ENCODE measurements at regions not wholly inside any gene's neighbourhood (a gene's known extent, or its start where the extent isn't known, plus 50 kb on each side); places are given as distances from the start of the nearest gene placed in this dataset.
"Not testable (repeated sequence)": the region's sequence is repeated elsewhere in the genome, so short reads cannot be mapped to it uniquely, and the experiment has no call there.

DNA sequence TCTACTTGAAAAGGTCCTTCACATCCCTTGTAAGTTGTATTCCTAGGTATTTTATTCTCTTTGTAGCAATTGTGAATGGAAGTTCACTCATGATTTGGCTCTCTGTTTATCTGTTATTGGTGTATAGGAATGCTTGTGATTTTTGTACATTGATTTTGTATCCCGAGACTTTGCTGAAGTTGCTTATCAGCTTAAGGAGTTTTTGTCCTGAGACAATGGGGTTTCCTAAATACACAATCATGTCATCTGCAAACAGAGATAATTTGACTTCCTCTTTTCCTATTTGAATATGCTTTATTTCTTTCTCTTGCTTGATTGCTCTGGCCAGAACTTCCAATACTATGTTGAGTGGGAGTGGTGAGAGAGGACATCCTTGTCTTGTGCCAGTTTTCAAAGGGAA is 69.8 kb upstream of the MYRIP start:
- not testable (repeated sequence) for DNase-seq (ENCODE audit: low read depth in 4 of 4, low spot score in 2 of 4)

DNA sequence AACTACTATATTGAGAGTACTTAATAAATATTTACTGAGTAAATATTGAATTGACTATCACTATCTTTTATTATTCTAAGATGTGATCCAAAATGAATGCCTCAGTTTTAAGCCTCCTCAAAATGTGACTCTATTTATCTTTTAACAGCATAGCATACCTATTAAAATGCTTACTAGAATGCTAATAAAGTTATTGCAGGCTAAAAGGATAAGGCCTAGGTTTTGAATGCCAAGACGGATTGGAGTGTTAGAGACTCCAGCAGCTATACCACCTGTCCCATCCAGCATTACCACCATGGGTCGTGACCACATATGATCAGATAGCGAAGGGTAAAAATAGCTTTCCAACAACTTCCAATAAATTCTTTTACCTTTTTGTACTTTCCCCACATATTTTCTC is 64.7 kb upstream of the MYRIP start:
- DNase-seq (ENCODE audit: low read depth in 4 of 4, low spot score in 2 of 4) = no peak

DNA sequence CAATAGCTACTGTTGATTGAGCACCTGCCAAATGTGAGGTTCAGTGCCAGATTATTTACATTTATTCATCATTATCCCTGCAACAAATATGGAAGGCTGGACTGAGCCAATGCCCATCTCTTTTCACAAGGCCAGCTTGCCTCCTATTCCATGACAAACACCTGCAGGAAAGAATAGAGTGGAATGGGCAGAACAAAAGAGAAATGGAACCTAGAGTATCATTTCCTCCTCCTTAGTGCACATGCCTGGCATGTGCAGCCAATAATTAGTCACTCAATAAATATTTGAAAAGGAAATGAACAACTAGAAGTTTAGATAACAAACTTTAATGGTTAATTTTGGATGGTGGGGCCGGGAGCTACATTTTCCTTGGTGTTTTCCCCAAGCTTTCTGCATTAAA is 61.4 kb upstream of the MYRIP start:
- no peak for DNase-seq (ENCODE audit: low read depth in 4 of 4, low spot score in 2 of 4)

DNA sequence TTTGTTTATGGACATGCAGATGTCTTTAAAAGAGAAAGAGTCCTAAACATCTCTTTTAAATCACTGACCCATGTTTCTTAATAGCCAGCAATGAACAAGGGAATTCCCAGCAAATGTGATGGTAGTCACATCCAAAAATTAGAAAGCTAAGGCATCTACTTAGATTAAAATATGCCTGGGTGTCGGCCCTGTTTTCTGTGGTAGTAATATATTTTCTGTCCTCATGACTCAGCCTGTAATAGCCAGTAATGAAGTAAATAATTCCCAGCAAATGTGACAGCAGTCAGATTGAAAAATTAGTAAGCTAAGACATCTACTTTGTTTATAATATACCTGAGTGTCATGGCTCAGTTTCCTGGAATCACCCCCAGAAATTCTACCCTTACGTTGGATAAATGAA is 60.6 kb upstream of the MYRIP start:
- no peak for DNase-seq (ENCODE audit: low read depth in 4 of 4, low spot score in 2 of 4)

DNA sequence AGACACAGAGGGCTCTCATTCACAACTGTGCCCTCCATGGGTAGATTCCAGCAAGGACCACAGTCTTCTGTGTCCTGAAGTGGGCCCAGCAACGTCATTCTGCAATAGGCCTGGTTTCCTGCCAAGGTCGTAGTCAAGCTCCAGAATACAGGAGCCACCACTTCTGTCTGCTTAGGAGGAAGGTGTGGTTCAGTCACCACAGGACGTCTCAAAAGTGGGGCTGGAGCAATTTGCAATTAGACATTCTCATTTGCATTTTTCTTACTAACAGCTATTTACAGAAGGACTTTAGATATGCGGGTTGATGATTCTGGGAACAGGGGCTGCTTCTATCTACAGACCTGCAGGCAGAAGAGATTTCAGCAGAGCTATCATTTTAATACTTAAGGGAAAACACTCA is 58.7 kb upstream of the MYRIP start:
- DNase-seq (ENCODE audit: low read depth in 4 of 4, low spot score in 2 of 4) = no peak

DNA sequence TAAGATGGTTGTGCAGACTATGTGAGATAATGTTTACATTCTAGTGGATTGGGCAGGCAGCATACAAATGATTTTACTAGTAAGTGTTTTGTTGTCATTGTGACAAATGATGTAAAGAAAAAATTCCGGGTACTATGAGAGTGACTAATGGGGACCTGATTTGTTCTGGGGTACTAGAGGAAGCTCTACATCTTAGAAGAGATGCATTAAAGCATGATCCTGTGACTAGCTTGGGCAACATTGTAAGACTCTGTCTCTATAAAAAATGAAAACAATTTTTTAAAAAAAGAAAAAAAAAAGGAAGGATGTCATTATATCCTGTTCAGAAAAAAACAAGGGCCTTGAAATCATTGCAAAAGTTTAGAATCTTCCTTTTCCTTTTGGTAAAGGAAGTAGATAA is 58.1 kb upstream of the MYRIP start:
- no peak for DNase-seq (ENCODE audit: low read depth in 4 of 4, low spot score in 2 of 4)

DNA sequence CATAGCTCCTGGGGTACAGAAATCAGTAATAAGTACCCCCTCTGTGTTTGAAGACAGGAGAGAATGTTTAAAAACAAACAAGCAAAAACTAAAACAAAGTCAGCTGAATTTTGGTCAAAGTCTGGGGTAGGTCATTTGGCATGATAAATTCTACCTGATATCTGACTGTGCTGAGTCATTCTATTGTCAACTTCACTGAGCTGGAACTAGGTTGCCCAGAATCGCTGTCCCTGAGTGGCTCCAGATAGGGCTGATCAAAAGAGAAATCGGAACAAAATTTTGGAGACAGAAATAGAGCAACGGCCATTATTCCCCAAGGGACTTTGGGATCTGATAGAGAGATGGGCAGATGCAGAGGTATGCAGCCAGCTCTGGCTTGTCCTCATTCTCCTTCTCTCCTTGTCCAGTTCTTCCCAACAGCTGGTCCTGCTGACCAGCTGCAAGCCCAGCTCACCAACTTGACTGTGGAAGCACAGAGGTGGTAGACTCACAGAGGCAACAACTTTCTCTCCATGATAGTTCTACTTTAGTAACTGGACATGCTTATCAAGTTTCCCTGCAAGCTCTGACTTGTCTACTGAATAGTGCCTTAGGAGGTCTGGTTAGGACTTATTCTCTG is 57.3 kb upstream of the MYRIP start:
- DNase-seq (ENCODE audit: low read depth in 4 of 4, low spot score in 2 of 4) = no peak

DNA sequence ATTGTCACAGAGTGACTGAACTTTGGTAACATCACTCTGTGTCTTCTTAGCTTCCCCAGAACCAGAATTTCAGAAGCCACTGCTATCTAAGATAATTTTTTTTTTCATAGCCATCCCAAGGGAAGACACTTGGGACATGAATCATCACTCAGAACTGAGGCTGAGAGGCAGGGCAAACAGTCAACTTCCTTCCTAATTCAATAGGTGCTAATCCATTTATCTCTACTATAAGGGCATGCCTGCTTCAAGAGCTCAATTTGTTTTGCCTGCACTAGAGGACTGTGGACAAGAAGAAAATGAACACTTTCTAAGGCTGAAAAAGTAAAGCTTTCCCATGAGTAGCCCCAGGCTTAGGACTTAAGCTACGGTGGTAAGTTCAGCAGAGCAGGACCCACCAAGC is 56.7 kb upstream of the MYRIP start:
- DNase-seq (ENCODE audit: low read depth in 4 of 4, low spot score in 2 of 4) = no peak

DNA sequence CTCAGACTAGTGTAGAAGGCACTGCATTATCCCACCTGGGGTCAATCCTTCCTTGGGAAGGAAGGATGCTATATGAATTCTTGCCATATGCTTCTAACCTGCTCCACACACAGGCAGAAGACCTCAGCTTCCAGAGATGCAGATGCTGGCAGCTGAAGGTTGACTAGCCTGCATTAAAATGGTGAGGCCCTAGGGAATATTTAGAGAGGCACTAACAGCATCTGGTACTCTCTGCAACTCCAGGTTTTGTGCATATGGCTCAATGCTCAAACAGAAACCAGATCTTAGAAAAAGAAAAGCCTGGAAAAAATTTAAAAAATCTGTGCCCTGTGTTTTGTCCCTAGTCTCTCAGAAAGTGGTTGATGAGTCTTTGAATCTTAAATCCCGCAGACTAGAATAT is 56.0 kb upstream of the MYRIP start:
- DNase-seq (ENCODE audit: low read depth in 4 of 4, low spot score in 2 of 4) = no peak

DNA sequence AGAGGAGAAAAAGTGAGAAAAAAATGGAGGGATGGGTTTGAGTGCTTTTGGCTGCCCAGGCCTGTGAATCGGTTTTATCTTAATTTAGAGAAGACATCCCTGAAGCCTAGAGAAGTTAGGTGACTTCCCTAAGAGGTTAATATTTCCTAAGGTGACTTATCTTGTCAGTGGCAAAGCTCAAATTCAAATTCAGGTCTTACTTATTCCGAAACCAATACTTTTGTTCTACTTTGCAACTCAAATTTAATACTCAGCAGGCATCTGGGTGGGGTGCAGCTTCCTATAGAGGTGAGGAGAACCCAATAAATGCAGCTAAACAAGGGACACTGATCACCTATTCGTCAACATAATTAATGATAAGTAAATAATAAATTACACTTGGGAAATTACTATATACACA is 54.9 kb upstream of the MYRIP start:
- no peak for DNase-seq (ENCODE audit: low read depth in 4 of 4, low spot score in 2 of 4)

DNA sequence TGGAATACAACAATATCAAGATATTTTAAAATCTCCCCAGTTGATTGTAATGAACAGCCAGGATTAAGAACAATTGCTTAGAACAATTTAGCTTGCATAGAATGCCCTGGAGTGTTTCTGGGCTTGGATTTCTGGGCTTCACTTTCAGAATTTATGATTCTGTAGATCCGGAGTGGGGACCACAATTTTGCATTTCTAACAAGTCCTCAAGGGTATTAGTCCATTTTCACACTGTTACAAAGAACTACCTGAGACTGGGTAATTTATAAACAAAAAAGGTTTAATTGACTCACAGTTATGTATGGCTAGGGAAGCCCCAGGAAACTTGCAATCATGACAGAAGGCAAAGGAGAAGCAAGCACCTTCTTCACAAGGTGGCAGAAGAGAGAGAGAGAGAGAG is 54.3 kb upstream of the MYRIP start:
- no peak for DNase-seq (ENCODE audit: low read depth in 4 of 4, low spot score in 2 of 4)

DNA sequence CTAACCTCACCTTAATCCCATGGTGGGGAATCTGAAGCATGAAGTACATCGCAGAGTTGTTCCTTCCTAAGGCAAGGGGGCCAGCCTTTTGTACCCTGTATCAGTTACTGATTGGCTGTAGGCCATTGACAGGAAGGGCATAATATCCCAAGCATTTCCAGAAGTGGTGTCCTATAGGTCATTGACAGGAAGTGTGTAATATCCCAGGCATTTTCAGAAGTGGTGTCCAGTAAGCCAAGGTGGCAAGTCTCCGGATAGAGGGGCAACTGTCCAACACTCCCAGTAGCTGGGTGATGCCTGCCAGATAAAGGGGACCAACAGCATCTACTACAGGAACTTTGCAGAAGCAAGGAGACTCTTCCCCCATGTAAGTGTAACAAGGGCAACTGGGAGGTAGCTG is 52.1 kb upstream of the MYRIP start:
- no peak for DNase-seq (ENCODE audit: low read depth in 4 of 4, low spot score in 2 of 4)
